Coronary artery (tissue), 2 donors: ENCODE measurements at regions not wholly inside any gene's neighbourhood (a gene's known extent, or its start where the extent isn't known, plus 50 kb on each side); places are given as distances from the start of the nearest gene placed in this dataset.
"Not testable (repeated sequence)": the region's sequence is repeated elsewhere in the genome, so short reads cannot be mapped to it uniquely, and the experiment has no call there.

Source experiments
- DNase-seq: peaks from one replicate; pipeline ENCODE4 v3.0.0-alpha.2; 2017; ENCODE audit warnings: low spot score
- H3K27ac ChIP-seq, 2 donors: fragments of 200-600 bp; sonication (generic); one replicate each; pipeline ENCODE4 v1.5.1; 2016 to 2019
- H3K4me3 ChIP-seq: fragments of 200-600 bp; sonication (generic); 2 replicates; pipeline ENCODE4 v1.5.1; 2016; ENCODE audit warnings: mild to moderate bottlenecking, moderate library complexity
- TF ChIP-seq, protein P1 (sequence below): fragments of 200-600 bp; sonication (generic); IDR thresholded peaks from one replicate; pipeline ENCODE4 v1.5.1; 2019; ENCODE audit warnings: antibody characterized with exemption

DNA sequence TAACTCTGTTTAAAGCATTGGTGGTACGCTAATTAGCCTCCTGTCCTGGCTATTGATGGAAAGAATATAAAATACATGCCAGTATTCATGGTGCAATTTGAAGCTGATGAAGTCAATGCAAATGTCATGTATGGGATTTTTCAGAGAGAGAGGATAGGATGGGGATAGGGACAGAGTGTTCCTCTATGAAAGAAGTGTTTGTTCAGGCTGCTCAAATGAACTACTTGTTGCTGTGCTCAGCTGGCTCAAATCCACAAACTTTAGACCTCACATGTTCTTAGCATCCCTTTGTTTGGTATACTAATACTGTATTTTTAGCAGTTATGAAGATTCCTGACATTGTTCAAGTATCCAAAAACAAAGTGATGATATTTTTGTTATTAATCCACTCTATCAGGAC, 116.5 kb downstream of the SLITRK1 start:
- no peak overlapping the region for H3K27ac ChIP-seq
- TF ChIP-seq, protein P1, sequence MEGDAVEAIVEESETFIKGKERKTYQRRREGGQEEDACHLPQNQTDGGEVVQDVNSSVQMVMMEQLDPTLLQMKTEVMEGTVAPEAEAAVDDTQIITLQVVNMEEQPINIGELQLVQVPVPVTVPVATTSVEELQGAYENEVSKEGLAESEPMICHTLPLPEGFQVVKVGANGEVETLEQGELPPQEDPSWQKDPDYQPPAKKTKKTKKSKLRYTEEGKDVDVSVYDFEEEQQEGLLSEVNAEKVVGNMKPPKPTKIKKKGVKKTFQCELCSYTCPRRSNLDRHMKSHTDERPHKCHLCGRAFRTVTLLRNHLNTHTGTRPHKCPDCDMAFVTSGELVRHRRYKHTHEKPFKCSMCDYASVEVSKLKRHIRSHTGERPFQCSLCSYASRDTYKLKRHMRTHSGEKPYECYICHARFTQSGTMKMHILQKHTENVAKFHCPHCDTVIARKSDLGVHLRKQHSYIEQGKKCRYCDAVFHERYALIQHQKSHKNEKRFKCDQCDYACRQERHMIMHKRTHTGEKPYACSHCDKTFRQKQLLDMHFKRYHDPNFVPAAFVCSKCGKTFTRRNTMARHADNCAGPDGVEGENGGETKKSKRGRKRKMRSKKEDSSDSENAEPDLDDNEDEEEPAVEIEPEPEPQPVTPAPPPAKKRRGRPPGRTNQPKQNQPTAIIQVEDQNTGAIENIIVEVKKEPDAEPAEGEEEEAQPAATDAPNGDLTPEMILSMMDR: no peak
- H3K4me3 ChIP-seq: no peak overlapping the region
- DNase-seq: no peak

DNA sequence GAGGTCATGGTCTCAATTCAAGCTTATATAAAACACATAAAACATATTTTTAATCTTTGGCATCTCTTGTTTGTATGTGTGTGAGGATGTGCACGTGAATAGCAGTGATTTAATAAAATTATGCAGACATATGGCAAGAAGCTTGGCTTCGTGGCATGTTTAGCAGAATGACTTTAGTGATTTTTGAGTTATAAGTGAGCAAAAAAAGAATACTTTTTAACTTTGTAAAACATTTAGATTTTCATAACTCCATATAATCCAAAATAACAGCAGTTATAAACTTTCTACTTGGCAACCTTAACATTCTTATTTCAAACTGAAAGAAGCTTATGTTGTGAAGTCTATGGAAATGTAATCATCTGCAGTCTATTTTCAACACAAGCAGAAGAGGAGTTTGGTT, 120.6 kb downstream of the SLITRK1 start:
- Histone ChIP-seq H3K4me3 (no peak overlapping the region), H3K27ac (no peak overlapping the region)
- TF ChIP-seq, protein P1: no peak
- DNase-seq: no peak

DNA sequence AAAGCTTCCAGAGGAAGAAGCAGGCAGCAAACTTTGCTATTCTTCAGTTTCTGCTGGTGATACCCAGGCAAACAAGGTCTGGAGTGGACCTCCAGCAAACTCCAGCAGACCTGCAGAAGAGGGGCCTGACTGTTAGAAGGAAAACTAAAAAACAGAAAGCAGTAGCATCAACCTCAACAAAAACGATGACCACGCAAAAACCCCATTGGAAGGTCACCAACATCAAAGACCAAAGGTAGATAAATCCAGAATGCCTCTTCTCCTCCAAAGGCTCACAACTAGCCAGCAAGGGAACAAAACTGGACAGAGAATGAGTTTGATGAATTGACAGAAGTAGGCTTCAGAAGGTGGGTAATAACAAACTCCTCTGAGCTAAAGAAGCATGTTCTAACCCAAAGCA, 127.1 kb downstream of the SLITRK1 start:
- H3K27ac ChIP-seq, H3K4me3 ChIP-seq, DNase-seq: not testable (repeated sequence)

DNA sequence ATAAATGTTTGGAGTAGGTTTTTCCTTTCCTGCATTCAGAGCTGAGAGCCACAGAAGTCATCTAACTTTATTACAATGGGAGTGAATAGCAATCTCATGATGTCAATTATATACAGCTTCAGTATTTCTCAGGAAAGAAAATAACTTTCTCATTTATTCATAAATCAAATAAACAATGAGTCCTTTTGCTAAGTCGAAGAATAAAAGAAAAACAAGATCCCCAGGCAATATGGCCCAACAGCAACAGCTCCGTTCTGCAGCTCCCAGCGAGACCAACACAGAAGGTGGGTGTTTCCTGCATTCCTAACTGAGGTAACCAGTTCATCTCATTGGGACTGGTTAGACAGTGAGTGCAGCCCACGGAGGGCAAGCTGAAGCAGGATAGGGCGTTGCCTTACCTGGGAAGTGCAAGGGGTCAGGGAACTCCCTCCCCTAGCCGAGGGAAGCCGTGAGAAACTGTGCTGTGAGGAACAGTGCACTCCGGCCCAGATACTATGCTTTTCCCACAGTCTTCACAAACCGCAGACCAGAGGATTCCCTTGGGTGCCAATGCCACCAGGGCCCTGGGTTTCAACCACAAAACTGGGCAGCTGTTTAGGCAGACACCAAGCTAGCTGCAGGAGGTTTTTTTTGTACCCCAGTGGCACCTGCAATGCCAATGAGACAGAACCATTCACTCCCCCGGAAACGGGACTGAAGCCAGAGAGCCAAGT, 128.2 kb downstream of the SLITRK1 start:
- no peak overlapping the region for H3K4me3 ChIP-seq
- no peak overlapping the region for H3K27ac ChIP-seq
- DNase-seq: no peak
- TF ChIP-seq, protein P1: no peak

DNA sequence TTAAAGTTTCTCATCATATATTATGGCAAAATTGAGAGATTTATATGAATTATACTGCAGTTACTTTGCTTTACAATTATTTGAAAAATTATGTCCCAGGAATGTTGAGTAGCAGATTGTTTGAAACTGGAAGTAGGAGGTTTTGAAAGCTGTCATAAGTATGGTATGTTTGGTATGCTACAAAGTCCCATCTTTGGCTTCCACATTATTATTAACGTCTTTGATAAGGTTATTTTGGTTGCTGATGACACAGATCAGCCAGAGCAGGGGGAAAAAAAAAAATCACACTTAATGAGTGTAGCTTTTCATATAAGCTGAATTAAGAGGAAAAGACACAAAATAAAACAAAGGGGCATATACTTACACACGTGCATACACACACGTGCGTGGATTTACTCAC, 130.1 kb downstream of the SLITRK1 start:
- Histone ChIP-seq H3K27ac (no peak overlapping the region), H3K4me3 (no peak overlapping the region)
- TF ChIP-seq, protein P1: no peak
- no peak for DNase-seq

DNA sequence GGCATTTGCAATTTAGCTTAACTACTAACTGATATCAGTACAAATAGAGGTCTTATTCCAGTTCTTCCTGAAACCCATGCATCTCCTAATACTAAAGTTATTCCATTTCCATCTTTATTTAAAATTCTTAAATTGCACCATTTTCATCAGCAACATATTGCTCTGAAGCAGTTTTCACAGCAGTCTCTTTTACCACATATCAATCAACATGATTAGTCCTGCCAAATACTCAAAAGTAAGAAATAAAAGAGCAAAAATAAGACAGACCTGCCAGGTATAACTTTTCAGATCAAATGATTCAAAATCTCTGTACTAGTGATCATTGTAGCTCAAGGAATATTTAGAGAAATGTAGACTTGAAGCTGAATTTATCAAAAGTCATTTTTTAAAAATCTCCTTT, 141.7 kb downstream of the SLITRK1 start:
- TF ChIP-seq, protein P1: no peak
- DNase-seq: no peak

DNA sequence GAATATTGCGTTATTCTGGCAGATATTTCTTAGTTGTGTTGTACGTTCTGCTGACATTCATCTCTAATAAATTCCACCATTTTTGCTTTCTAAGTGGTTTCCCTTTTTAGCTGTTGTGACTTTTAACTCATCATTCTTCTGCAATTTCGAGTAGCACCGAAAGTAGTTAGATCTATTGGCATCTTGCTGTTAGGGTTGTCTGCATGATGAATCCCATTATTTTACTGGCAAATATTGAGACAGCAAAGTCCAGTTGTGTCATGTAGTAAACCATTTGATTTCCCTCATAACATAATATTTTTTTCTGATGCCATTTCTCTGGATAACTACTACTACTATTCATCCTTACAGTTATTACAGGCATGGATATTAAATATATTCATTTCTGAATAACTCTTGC, 143.9 kb downstream of the SLITRK1 start:
- TF ChIP-seq, protein P1: no peak
- no peak overlapping the region for H3K27ac ChIP-seq
- H3K4me3 ChIP-seq: no peak overlapping the region
- DNase-seq: no peak

More for the DNA sequence above, 141.7 kb downstream of the SLITRK1 start:
- Histone ChIP-seq H3K4me3 (no peak overlapping the region), H3K27ac (no peak overlapping the region)
